ENCODE measurements at regions not wholly inside any gene's neighbourhood (a gene's known extent, or its start where the extent isn't known, plus 50 kb on each side); places are given as distances from the start of the nearest gene placed in this dataset.

DNA sequence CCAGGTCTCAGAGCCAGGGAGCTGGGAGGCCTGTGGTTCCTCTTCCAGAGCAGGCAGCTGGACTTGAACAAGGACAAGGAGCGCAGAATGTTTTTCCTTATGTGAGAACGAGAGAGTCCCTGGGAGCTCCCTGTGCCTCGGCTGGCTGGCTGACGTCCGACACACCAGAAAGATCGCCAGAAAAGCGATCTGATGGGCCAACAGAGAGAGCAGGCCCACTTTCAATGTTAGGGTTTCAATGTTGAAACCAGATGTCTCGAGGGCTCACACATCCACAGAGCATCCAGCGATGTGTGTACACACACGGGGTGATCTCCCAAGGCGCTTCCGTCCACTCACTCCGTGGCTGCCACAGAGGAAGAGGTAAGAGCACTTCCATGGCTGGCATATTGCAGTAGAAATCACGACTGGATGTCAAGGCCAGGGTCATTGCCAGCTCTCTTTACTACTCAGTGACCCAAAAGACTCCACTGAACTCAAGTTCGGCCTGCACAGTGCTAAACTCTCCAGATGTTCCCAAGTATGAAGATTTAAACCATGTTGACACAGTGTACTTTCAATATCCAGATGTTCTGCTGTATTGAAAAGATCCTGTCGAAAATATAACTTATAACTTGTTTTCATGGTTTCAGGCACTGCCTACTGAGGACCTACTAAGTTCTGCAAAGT lies 70.8 kb upstream of the FOXC1 start:
- H3K4me3 ChIP-seq (ENCODE audit: low read depth in 1 of 2, low read length in 2 of 2), result no peak overlapping the region
- TF ChIP-seq EZH2 (IDR thresholded peaks at IDR 0.05; ENCODE audit: borderline replicate concordance, low read depth, low read length, severe bottlenecking), result no peak
- TF ChIP-seq, protein P1, sequence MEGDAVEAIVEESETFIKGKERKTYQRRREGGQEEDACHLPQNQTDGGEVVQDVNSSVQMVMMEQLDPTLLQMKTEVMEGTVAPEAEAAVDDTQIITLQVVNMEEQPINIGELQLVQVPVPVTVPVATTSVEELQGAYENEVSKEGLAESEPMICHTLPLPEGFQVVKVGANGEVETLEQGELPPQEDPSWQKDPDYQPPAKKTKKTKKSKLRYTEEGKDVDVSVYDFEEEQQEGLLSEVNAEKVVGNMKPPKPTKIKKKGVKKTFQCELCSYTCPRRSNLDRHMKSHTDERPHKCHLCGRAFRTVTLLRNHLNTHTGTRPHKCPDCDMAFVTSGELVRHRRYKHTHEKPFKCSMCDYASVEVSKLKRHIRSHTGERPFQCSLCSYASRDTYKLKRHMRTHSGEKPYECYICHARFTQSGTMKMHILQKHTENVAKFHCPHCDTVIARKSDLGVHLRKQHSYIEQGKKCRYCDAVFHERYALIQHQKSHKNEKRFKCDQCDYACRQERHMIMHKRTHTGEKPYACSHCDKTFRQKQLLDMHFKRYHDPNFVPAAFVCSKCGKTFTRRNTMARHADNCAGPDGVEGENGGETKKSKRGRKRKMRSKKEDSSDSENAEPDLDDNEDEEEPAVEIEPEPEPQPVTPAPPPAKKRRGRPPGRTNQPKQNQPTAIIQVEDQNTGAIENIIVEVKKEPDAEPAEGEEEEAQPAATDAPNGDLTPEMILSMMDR (IDR thresholded peaks at IDR 0.05; ENCODE audit: borderline replicate concordance, extremely low read depth, low read length, poor library complexity, severe bottlenecking), result no peak

DNA sequence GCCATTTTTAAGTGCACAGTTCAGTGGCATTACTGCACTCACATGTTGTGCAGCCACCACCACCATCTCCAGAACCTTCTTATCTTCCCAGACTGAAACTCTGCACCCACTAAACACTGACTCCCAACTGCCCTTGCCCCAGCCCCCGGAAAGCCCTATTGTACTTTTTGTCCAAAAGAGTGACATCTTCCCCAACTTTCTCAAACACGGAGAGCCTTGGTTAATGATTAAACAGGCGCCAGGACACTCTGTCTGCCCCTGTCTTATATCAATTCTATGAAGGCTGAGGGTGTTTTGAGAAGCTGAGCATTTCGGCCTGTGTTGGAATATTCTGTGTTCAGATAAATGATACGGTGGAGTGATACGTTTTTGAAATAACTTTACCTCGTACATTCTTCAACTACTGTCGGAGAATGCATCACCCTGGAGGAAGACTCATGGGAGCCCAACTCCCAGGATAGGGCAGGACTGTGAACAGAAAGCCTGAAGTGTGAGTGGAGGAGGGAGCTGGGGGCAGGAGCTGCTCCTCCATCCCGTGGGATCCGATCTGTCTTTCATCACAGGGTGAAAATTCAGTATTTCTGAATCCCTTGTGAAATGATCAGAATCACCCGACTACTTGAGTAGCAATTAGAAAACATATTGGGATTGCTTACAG lies 68.7 kb upstream of the FOXC1 start:
- no peak overlapping the region for H3K9ac ChIP-seq (ENCODE audit: low read depth, low read length)
- H3K9me3 ChIP-seq (ENCODE audit: insufficient read depth, low read length, severe bottlenecking), result no peaks in the 10 kb centered on the region
- H3K36me3 ChIP-seq (ENCODE audit: insufficient read depth, low read length), result no peaks in the 10 kb centered on the region
- no peak overlapping the region for H3K27ac ChIP-seq (ENCODE audit: low read length)
- H3K4me2 ChIP-seq (ENCODE audit: insufficient read depth, low read length), result no peak overlapping the region
- TF ChIP-seq EZH2 (IDR thresholded peaks at IDR 0.05; ENCODE audit: borderline replicate concordance, low read depth, low read length, severe bottlenecking), result no peak
- TF ChIP-seq, protein P1 (IDR thresholded peaks at IDR 0.05; ENCODE audit: borderline replicate concordance, extremely low read depth, low read length, poor library complexity, severe bottlenecking), result no peak
- H4K20me1 ChIP-seq (ENCODE audit: insufficient read depth, low read length), result no peaks in the 10 kb centered on the region
- ATAC-seq (ENCODE audit: insufficient read depth, low read depth) (no peak), DNase-seq (no peak)
- H3K4me1 ChIP-seq (ENCODE audit: insufficient read depth, low read length), result no peaks in the 10 kb centered on the region; the same call in 1 of the 2 replicates
- H3K27me3 ChIP-seq (ENCODE audit: insufficient read depth, low read length, poor library complexity), result no peaks in the 10 kb centered on the region
- H3K79me2 ChIP-seq (ENCODE audit: insufficient read depth, low read length), result no peaks in the 10 kb centered on the region
- H2AFZ ChIP-seq (ENCODE audit: low read depth, low read length), result no peak overlapping the region
- H3K4me3 ChIP-seq (ENCODE audit: low read depth in 1 of 2, low read length in 2 of 2), result no peak overlapping the region

More for the DNA sequence above, 70.8 kb upstream of the FOXC1 start:
- Histone ChIP-seq H3K4me1 (ENCODE audit: insufficient read depth, low read length) (no peaks in the 10 kb centered on the region; the same call in 1 of the 2 replicates), H3K27me3 (ENCODE audit: insufficient read depth, low read length, poor library complexity) (no peaks in the 10 kb centered on the region), H3K9me3 (ENCODE audit: insufficient read depth, low read length, severe bottlenecking) (no peaks in the 10 kb centered on the region), H3K9ac (ENCODE audit: low read depth, low read length) (no peak overlapping the region), H3K79me2 (ENCODE audit: insufficient read depth, low read length) (no peaks in the 10 kb centered on the region), H3K4me2 (ENCODE audit: insufficient read depth, low read length) (no peak overlapping the region), H2AFZ (ENCODE audit: low read depth, low read length) (no peak overlapping the region), H3K36me3 (ENCODE audit: insufficient read depth, low read length) (no peaks in the 10 kb centered on the region), H4K20me1 (ENCODE audit: insufficient read depth, low read length) (no peaks in the 10 kb centered on the region), H3K27ac (ENCODE audit: low read length) (no peak overlapping the region)
- ATAC-seq (ENCODE audit: insufficient read depth, low read depth), result no peak
- DNase-seq, result no peak

DNA sequence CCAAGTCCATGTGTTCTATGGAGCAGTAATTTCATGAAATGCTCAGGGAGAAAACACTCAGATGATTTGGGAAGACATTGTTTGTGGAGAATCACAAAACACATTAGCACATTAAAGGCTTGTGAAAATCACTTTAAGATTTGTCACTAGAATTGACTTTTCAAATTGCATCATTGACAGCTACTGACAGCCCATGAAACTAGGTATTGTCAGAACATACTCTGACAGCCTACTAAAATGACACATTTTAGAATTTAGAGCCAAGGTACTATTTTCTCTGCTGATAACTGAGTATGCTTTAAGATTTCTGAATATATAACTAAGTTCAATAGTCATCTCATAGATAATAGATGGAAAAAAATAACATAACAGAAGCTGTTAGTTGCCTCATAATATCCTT lies 67.4 kb upstream of the FOXC1 start:
- no peak overlapping the region for H2AFZ ChIP-seq (ENCODE audit: low read depth, low read length)
- H3K4me3 ChIP-seq (ENCODE audit: low read depth in 1 of 2, low read length in 2 of 2), result no peak overlapping the region
- no peak overlapping the region for H3K4me2 ChIP-seq (ENCODE audit: insufficient read depth, low read length)
- no peaks in the 10 kb centered on the region for H3K4me1 ChIP-seq (ENCODE audit: insufficient read depth, low read length)
- H3K27ac ChIP-seq (ENCODE audit: low read length), result no peak overlapping the region
- H3K9ac ChIP-seq (ENCODE audit: low read depth, low read length), result no peak overlapping the region
- TF ChIP-seq, protein P1 (IDR thresholded peaks at IDR 0.05; ENCODE audit: borderline replicate concordance, extremely low read depth, low read length, poor library complexity, severe bottlenecking), result no peak
- no peak for TF ChIP-seq EZH2 (IDR thresholded peaks at IDR 0.05; ENCODE audit: borderline replicate concordance, low read depth, low read length, severe bottlenecking)
- DNase-seq (no peak), ATAC-seq (ENCODE audit: insufficient read depth, low read depth) (no peak)
- no peaks in the 10 kb centered on the region for H3K79me2 ChIP-seq (ENCODE audit: insufficient read depth, low read length)
- H3K27me3 ChIP-seq (ENCODE audit: insufficient read depth, low read length, poor library complexity), result no peaks in the 10 kb centered on the region
- no peaks in the 10 kb centered on the region for H3K9me3 ChIP-seq (ENCODE audit: insufficient read depth, low read length, severe bottlenecking)
- no peaks in the 10 kb centered on the region for H3K36me3 ChIP-seq (ENCODE audit: insufficient read depth, low read length)
- H4K20me1 ChIP-seq (ENCODE audit: insufficient read depth, low read length), result no peaks in the 10 kb centered on the region

Data from DND-41 (cell line).